ENCODE measurements at regions not wholly inside any gene's neighbourhood (a gene's known extent, or its start where the extent isn't known, plus 50 kb on each side); places are given as distances from the start of the nearest gene placed in this dataset.

GRCh38 chr13:20312292-20312691 is 80.2 kb upstream of the GJB6 start:
- no peaks in the 10 kb centered on the region for H3K4me1 ChIP-seq (ENCODE audit: low read length)
- H3K36me3 ChIP-seq (replicated peaks; ENCODE audit: low read depth, low read length): no peaks in the 10 kb centered on the region
- H3K4me2 ChIP-seq (ENCODE audit: low read length): no peak overlapping the region
- H2AFZ ChIP-seq (ENCODE audit: low read depth, low read length): no peak overlapping the region
- peaks cover 13% of the 10 kb centered on the region; the same call in 1 of the 2 replicates for H3K27me3 ChIP-seq (ENCODE audit: low read depth, low read length)
- H4K20me1 ChIP-seq (ENCODE audit: insufficient read depth, low read length): no peaks in the 10 kb centered on the region
- TF ChIP-seq EZH2phosphoT487 (IDR thresholded peaks at IDR 0.05; ENCODE audit: low read depth) (no peak), CTCF (IDR thresholded peaks at IDR 0.05; ENCODE audit: low read depth, low read length) (no peak)
- H3K27ac ChIP-seq (ENCODE audit: low read length): no peak overlapping the region
- H3K79me2 ChIP-seq (ENCODE audit: low read length): no peaks in the 10 kb centered on the region
- H3K4me3 ChIP-seq (ENCODE audit: low read length): no peak overlapping the region
- no peak overlapping the region for H3K9ac ChIP-seq (ENCODE audit: low read length)
- no peaks in the 10 kb centered on the region for H3K9me3 ChIP-seq (ENCODE audit: insufficient read depth, low read length)

- no peaks in the 10 kb centered on the region for H3K9me3 ChIP-seq (ENCODE audit: insufficient read depth, low read length)
Observed at GRCh38 chr13:20311596-20311995, 79.5 kb upstream of the GJB6 start.

GRCh38 chr13:20311022-20311421 is 78.9 kb upstream of the GJB6 start:
- Histone ChIP-seq H3K27me3 (ENCODE audit: low read depth, low read length) (peaks cover 13% of the 10 kb centered on the region; the same call in 1 of the 2 replicates), H3K9me3 (ENCODE audit: insufficient read depth, low read length) (no peaks in the 10 kb centered on the region), H4K20me1 (ENCODE audit: insufficient read depth, low read length) (no peaks in the 10 kb centered on the region), H3K4me2 (ENCODE audit: low read length) (no peak overlapping the region), H3K79me2 (ENCODE audit: low read length) (no peaks in the 10 kb centered on the region), H3K27ac (ENCODE audit: low read length) (no peak overlapping the region), H2AFZ (ENCODE audit: low read depth, low read length) (no peak overlapping the region), H3K4me3 (ENCODE audit: low read length) (no peak overlapping the region), H3K36me3 (replicated peaks; ENCODE audit: low read depth, low read length) (no peaks in the 10 kb centered on the region), H3K4me1 (ENCODE audit: low read length) (no peaks in the 10 kb centered on the region), H3K9ac (ENCODE audit: low read length) (no peak overlapping the region)
- TF ChIP-seq CTCF (IDR thresholded peaks at IDR 0.05; ENCODE audit: low read depth, low read length): no peak
- no peak for TF ChIP-seq EZH2phosphoT487 (IDR thresholded peaks at IDR 0.05; ENCODE audit: low read depth)

More at GRCh38 chr13:20311596-20311995, 79.5 kb upstream of the GJB6 start:
- Histone ChIP-seq H3K27me3 (ENCODE audit: low read depth, low read length) (peaks cover 13% of the 10 kb centered on the region; the same call in 1 of the 2 replicates), H3K36me3 (replicated peaks; ENCODE audit: low read depth, low read length) (no peaks in the 10 kb centered on the region), H3K4me2 (ENCODE audit: low read length) (no peak overlapping the region), H2AFZ (ENCODE audit: low read depth, low read length) (no peak overlapping the region), H3K4me1 (ENCODE audit: low read length) (no peaks in the 10 kb centered on the region), H3K4me3 (ENCODE audit: low read length) (no peak overlapping the region), H3K79me2 (ENCODE audit: low read length) (no peaks in the 10 kb centered on the region), H3K9ac (ENCODE audit: low read length) (no peak overlapping the region), H4K20me1 (ENCODE audit: insufficient read depth, low read length) (no peaks in the 10 kb centered on the region), H3K27ac (ENCODE audit: low read length) (no peak overlapping the region)
- TF ChIP-seq EZH2phosphoT487 (IDR thresholded peaks at IDR 0.05; ENCODE audit: low read depth): no peak
- TF ChIP-seq CTCF (IDR thresholded peaks at IDR 0.05; ENCODE audit: low read depth, low read length): no peak

- Histone ChIP-seq H3K9me3 (ENCODE audit: insufficient read depth, low read length) (no peaks in the 10 kb centered on the region), H3K36me3 (replicated peaks; ENCODE audit: low read depth, low read length) (no peaks in the 10 kb centered on the region), H3K9ac (ENCODE audit: low read length) (no peak overlapping the region), H3K27me3 (ENCODE audit: low read depth, low read length) (peaks cover 4% of the 10 kb centered on the region; the same call in 1 of the 2 replicates), H3K27ac (ENCODE audit: low read length) (no peak overlapping the region), H3K4me1 (ENCODE audit: low read length) (no peaks in the 10 kb centered on the region), H2AFZ (ENCODE audit: low read depth, low read length) (no peak overlapping the region), H3K79me2 (ENCODE audit: low read length) (no peaks in the 10 kb centered on the region), H3K4me3 (ENCODE audit: low read length) (no peak overlapping the region), H4K20me1 (ENCODE audit: insufficient read depth, low read length) (no peaks in the 10 kb centered on the region), H3K4me2 (ENCODE audit: low read length) (no peak overlapping the region)
- TF ChIP-seq EZH2phosphoT487 (IDR thresholded peaks at IDR 0.05; ENCODE audit: low read depth) (no peak), CTCF (IDR thresholded peaks at IDR 0.05; ENCODE audit: low read depth, low read length) (no peak)
Observed at GRCh38 chr13:20306039-20306438, 73.9 kb upstream of the GJB6 start.
